Neural progenitor cell (in vitro differentiated cells): ENCODE measurements at regions not wholly inside any gene's neighbourhood (a gene's known extent, or its start where the extent isn't known, plus 50 kb on each side); places are given as distances from the start of the nearest gene placed in this dataset.

Experiments
- DNase-seq: peaks from one replicate; pipeline ENCODE4 v3.0.0-alpha.2; 2016; ENCODE audit warnings: low spot score
- H2AFZ ChIP-seq: fragments of 200-600 bp; sonication (generic); replicated peaks from 2 replicates; pipeline ENCODE4 v1.6.1; 2016; ENCODE audit warnings: antibody characterized with exemption
- H3F3A ChIP-seq: fragments of 200-600 bp; sonication (generic); 2 replicates; pipeline ENCODE4 v1.6.1; 2016; ENCODE audit warnings: antibody characterized with exemption, low read depth
- H3K27ac ChIP-seq: fragments of 200-600 bp; sonication (generic); 2 replicates; pipeline ENCODE4 v1.5.1; 2016; ENCODE audit warnings: mild to moderate bottlenecking
- H3K27me3 ChIP-seq: fragments of 200-600 bp; sonication (generic); 2 replicates; pipeline ENCODE4 v1.6.1; 2016; ENCODE audit warnings: mild to moderate bottlenecking, moderate library complexity
- H3K36me3 ChIP-seq: fragments of 200-600 bp; sonication (generic); 2 replicates; pipeline ENCODE4 v1.5.1; 2016
- H3K4me1 ChIP-seq: fragments of 200-600 bp; sonication (generic); 2 replicates; pipeline ENCODE4 v1.6.1; 2016; ENCODE audit warnings: mixed run types
- H3K4me2 ChIP-seq: fragments of 200-600 bp; sonication (generic); 2 replicates; pipeline ENCODE4 v1.6.1; 2016
- H3K4me3 ChIP-seq: fragments of 200-600 bp; sonication (generic); 2 replicates; pipeline ENCODE4 v1.5.1; 2016
- H3K79me2 ChIP-seq: fragments of 200-600 bp; sonication (generic); 2 replicates; pipeline ENCODE4 v1.6.1; 2016; ENCODE audit warnings: low read depth
- H3K9ac ChIP-seq: fragments of 200-600 bp; sonication (generic); 2 replicates; pipeline ENCODE4 v1.6.1; 2016
- H3K9me3 ChIP-seq: fragments of 200-600 bp; sonication (generic); 2 replicates; pipeline ENCODE4 v1.5.1; 2016; ENCODE audit warnings: low read depth
- H4K20me1 ChIP-seq: fragments of 200-600 bp; sonication (generic); 2 replicates; pipeline ENCODE4 v1.6.1; 2016; ENCODE audit warnings: low read depth
- H3K27ac Mint-ChIP-seq: 3 replicates; pipeline ENCODE4 v1.8.0; 2021; ENCODE audit warnings: mixed read lengths
- H3K27me3 Mint-ChIP-seq: 2 replicates; pipeline ENCODE4 v1.8.0; 2022; ENCODE audit warnings: low read depth, mild to moderate bottlenecking, inconsistent platforms, moderate library complexity, mixed read lengths; ENCODE audit not compliant: insufficient read depth
- H3K36me3 Mint-ChIP-seq: 3 replicates; pipeline ENCODE4 v1.8.0; 2021; ENCODE audit warnings: mixed read lengths
- H3K4me1 Mint-ChIP-seq: 3 replicates; pipeline ENCODE4 v1.8.0; 2021; ENCODE audit warnings: mixed read lengths
- H3K4me3 Mint-ChIP-seq: 3 replicates; pipeline ENCODE4 v1.8.0; 2021; ENCODE audit warnings: mild to moderate bottlenecking, moderate library complexity, mixed read lengths
- H3K9me3 Mint-ChIP-seq: 3 replicates; pipeline ENCODE4 v1.8.0; 2020; ENCODE audit warnings: mixed read lengths
- CTCF ChIP-seq: fragments of 200-600 bp; sonication (generic); IDR thresholded peaks from 2 replicates; pipeline ENCODE4 v1.5.1; 2017; ENCODE audit warnings: antibody characterized with exemption, mild to moderate bottlenecking
- EZH2 ChIP-seq: fragments of 200-600 bp; sonication (generic); IDR thresholded peaks from 2 replicates; pipeline ENCODE4 v1.6.1; 2017; ENCODE audit warnings: antibody characterized with exemption, mild to moderate bottlenecking, moderate library complexity
- EZH2phosphoT487 ChIP-seq: fragments of 200-600 bp; sonication (generic); IDR thresholded peaks from 2 replicates; pipeline ENCODE4 v1.6.1; 2017; ENCODE audit warnings: antibody characterized with exemption

- Histone ChIP-seq H3F3A (peaks cover 14% of the 10 kb centered on the region), H4K20me1 (no peaks in the 10 kb centered on the region), H3K79me2 (no peaks in the 10 kb centered on the region), H3K4me2 (no peak overlapping the region), H3K36me3 (no peaks in the 10 kb centered on the region), H3K4me3 (no peak overlapping the region), H3K9ac (no peak overlapping the region), H3K9me3 (no peaks in the 10 kb centered on the region), H3K4me1 (peaks cover 29% of the 10 kb centered on the region), H3K27ac (no peak overlapping the region), H2AFZ (no peak overlapping the region), H3K27me3 (peaks cover 5% of the 10 kb centered on the region)
- Mint-ChIP-seq H3K27ac (no peak overlapping the region), H3K4me3 (no peak overlapping the region), H3K36me3 (peaks cover 3% of the 10 kb centered on the region), H3K27me3 (peaks cover 2% of the 10 kb centered on the region), H3K9me3 (peaks cover 8% of the 10 kb centered on the region), H3K4me1 (peaks cover 38% of the 10 kb centered on the region)
- no peak for DNase-seq
- TF ChIP-seq EZH2 (no peak), EZH2phosphoT487 (no peak), CTCF (no peak)
Observed at GRCh38 chr5:3793162-3793561, 197.5 kb downstream of the IRX1 start.

GRCh38 chr5:3794611-3795010 lies 199.0 kb downstream of the IRX1 start:
- Histone ChIP-seq H3K4me3 (no peak overlapping the region), H3K4me2 (no peak overlapping the region), H3K36me3 (no peaks in the 10 kb centered on the region), H2AFZ (no peak overlapping the region), H4K20me1 (no peaks in the 10 kb centered on the region), H3K79me2 (no peaks in the 10 kb centered on the region), H3K27me3 (no peaks in the 10 kb centered on the region), H3K9ac (no peak overlapping the region), H3F3A (peaks cover 7% of the 10 kb centered on the region), H3K9me3 (no peaks in the 10 kb centered on the region), H3K4me1 (peaks cover 28% of the 10 kb centered on the region), H3K27ac (no peak overlapping the region)
- Mint-ChIP-seq H3K27me3 (peaks cover 4% of the 10 kb centered on the region), H3K4me1 (peaks cover 35% of the 10 kb centered on the region), H3K9me3 (peaks cover 11% of the 10 kb centered on the region), H3K27ac (no peak overlapping the region), H3K4me3 (no peak overlapping the region), H3K36me3 (peaks cover 3% of the 10 kb centered on the region)
- no peak for DNase-seq
- TF ChIP-seq CTCF (no peak), EZH2 (no peak), EZH2phosphoT487 (no peak)

GRCh38 chr5:3796736-3797135 lies 201.1 kb downstream of the IRX1 start:
- Histone ChIP-seq H3K27ac (no peak overlapping the region), H3K4me3 (no peak overlapping the region), H3K79me2 (no peaks in the 10 kb centered on the region), H2AFZ (no peak overlapping the region), H3F3A (peaks cover 6% of the 10 kb centered on the region), H4K20me1 (no peaks in the 10 kb centered on the region), H3K36me3 (no peaks in the 10 kb centered on the region), H3K4me1 (peaks cover 23% of the 10 kb centered on the region), H3K9me3 (no peaks in the 10 kb centered on the region), H3K27me3 (no peaks in the 10 kb centered on the region), H3K4me2 (no peak overlapping the region), H3K9ac (no peak overlapping the region)
- no peak overlapping the region for H3K4me3 Mint-ChIP-seq
- peak overlapping the region; percentile 42 for H3K27ac Mint-ChIP-seq
- TF ChIP-seq EZH2, result no peak
- TF ChIP-seq CTCF, result no peak
- no peak for TF ChIP-seq EZH2phosphoT487
- H3K27me3 Mint-ChIP-seq, result peaks cover 7% of the 10 kb centered on the region
- H3K36me3 Mint-ChIP-seq, result peaks cover 3% of the 10 kb centered on the region
- no peak for DNase-seq
- peaks cover 22% of the 10 kb centered on the region for H3K9me3 Mint-ChIP-seq
- H3K4me1 Mint-ChIP-seq, result peaks cover 27% of the 10 kb centered on the region

- DNase-seq, result no peak
- H3K9ac ChIP-seq, result no peak overlapping the region
- H3K27me3 Mint-ChIP-seq, result peaks cover 4% of the 10 kb centered on the region
- H4K20me1 ChIP-seq, result no peaks in the 10 kb centered on the region
- H3K27me3 ChIP-seq, result no peaks in the 10 kb centered on the region
- H3K4me3 ChIP-seq, result no peak overlapping the region
- no peak overlapping the region for H3K4me3 Mint-ChIP-seq
- no peak overlapping the region for H3K27ac ChIP-seq
- H3K4me1 ChIP-seq, result no peaks in the 10 kb centered on the region
- H3K4me1 Mint-ChIP-seq, result peaks cover 4% of the 10 kb centered on the region
- no peaks in the 10 kb centered on the region for H3K36me3 ChIP-seq
- no peaks in the 10 kb centered on the region for H3K36me3 Mint-ChIP-seq
- H3F3A ChIP-seq, result no peaks in the 10 kb centered on the region
- H3K79me2 ChIP-seq, result no peaks in the 10 kb centered on the region
- H3K4me2 ChIP-seq, result no peak overlapping the region
- H3K27ac Mint-ChIP-seq, result no peak overlapping the region
- TF ChIP-seq EZH2phosphoT487 (no peak), CTCF (no peak), EZH2 (no peak)
- H3K9me3 Mint-ChIP-seq, result peaks cover 15% of the 10 kb centered on the region
- H3K9me3 ChIP-seq, result no peaks in the 10 kb centered on the region
- no peak overlapping the region for H2AFZ ChIP-seq
Observed at GRCh38 chr5:3801967-3802366, 206.3 kb downstream of the IRX1 start.
